ENCODE measurements at regions not wholly inside any gene's neighbourhood (a gene's known extent, or its start where the extent isn't known, plus 50 kb on each side); places are given as distances from the start of the nearest gene placed in this dataset.

DNA sequence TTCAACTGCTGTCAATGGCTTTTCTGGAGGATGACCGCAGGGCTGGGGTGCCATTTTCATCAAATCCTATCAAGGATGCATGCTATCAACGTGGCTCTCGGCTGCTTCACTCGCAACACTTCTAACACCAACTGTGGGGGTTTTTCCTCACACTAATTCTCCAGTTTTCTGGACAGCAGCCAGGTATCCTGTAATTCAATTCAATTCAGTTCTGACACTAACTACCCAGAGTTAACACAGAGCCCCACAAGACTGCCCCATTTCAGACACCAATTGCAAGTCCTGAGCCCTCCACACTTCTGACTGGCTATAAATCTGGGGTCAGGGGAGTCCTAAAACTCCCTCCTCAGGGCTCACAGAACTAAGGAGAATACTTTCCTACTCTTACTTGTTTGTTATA, 55.3 kb upstream of the TMCC3 start:
- H3K27ac Mint-ChIP-seq: no peak overlapping the region
- Histone ChIP-seq H3K4me1 (ENCODE audit: insufficient read depth, low read length) (no peaks in the 10 kb centered on the region), H3K4me3 (ENCODE audit: low read length in 2 of 2) (no peak overlapping the region), H3K27me3 (ENCODE audit: insufficient read depth, low read length) (peaks cover 4% of the 10 kb centered on the region), H3K36me3 (ENCODE audit: insufficient read depth, low read length) (no peaks in the 10 kb centered on the region), H3K9me3 (ENCODE audit: control insufficient read depth in 1 of 2, low read length in 2 of 2) (no peaks in the 10 kb centered on the region), H3K27ac (ENCODE audit: low read depth, low read length) (no peak overlapping the region)
- intact Hi-C loops (cut with micrococcal nuclease): no loop called here
- no peak for DNase-seq
- no peaks in the 10 kb centered on the region for H3K9me3 Mint-ChIP-seq
- no peak overlapping the region for H3K4me3 Mint-ChIP-seq
- CTCF ChIA-PET (ENCODE audit: partially characterized antibody): no interaction called here
- no peaks in the 10 kb centered on the region for H3K4me1 Mint-ChIP-seq
- POLR2A ChIA-PET (ENCODE audit: partially characterized antibody): interaction anchor here (0.6 kb wide), 1 partner anchor 24 kb away, joined by 3 read pairs; no protein-coding TSS in a partner anchor
- no peaks in the 10 kb centered on the region for H3K36me3 Mint-ChIP-seq
- H3K27me3 Mint-ChIP-seq: peaks cover 3 to 7% of the 10 kb centered on the region in 2 donors

DNA sequence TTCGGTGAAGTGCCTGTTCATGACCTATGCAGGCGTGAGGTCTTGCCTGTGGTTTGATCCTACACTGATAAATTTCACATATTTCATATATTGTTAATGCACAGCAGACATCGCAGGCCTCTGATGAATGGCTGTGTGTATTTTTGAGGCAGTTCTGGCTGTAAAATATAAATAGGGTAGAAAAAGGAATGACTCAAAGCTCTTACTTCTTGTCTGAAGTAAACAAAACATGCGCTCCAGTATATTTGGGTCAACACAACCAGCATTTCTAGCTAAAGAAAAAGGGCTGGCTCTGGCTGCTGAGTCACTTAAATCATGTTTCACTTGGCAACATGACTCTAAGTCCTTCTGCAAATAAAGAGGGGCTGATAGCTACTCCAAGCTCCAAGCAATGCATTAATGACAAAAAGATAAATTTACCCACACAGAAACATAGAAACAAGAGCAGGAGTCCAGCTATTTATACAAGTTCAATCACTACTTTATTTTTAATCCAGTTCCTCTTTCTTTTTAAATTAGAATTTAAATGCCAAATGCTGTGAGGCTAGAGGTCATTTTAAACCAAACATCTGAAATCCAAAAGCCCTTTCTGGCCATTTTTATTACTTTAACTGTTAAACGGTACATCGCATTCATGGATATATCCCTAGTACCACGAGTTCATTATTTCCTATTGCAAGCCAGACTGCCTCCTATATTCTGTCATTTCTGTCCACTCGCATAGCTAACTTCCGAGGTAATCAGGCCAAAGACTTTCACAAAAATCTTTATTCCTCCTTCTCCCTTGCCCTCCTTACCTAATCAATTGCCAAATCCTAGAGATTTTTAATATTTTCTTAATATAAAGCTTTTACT, 54.3 kb upstream of the TMCC3 start:
- Mint-ChIP-seq H3K27ac (no peak overlapping the region), H3K4me1 (no peaks in the 10 kb centered on the region)
- intact Hi-C loops (cut with micrococcal nuclease): no loop called here

DNA sequence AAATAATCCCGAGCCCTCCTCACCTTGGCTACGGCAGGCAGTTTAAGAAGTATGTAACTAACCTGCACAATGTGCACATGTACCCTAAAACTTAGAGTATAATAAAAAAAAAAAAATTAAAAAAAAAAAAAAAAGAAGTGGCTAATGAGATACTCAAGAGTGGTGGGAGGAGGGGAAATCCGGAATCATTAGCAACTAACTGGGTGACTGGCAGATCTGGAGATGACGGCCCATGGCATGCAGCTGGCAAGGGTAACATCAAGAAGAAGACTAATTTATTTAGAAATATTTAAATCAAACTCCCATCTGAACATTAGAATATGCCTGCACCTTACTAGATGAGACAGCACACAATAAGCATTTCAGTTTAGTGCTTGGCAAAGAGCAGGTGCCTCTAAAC, 52.3 kb upstream of the TMCC3 start:
- Mint-ChIP-seq H3K4me1 (no peaks in the 10 kb centered on the region), H3K9me3 (peaks cover 0 to 4% (median 0%) of the 10 kb centered on the region in 8 donors), H3K4me3 (no peak overlapping the region), H3K27ac (no peak overlapping the region), H3K36me3 (no peaks in the 10 kb centered on the region), H3K27me3 (peaks cover 1 to 5% of the 10 kb centered on the region in 2 donors)
- intact Hi-C loops (cut with micrococcal nuclease): no loop called here
- H3K4me3 ChIP-seq (ENCODE audit: low read length in 2 of 2): no peak overlapping the region
- H3K4me1 ChIP-seq (ENCODE audit: insufficient read depth, low read length): no peaks in the 10 kb centered on the region
- DNase-seq: no peak
- H3K27me3 ChIP-seq (ENCODE audit: insufficient read depth, low read length): peaks cover 4% of the 10 kb centered on the region
- ChIA-PET POLR2A (ENCODE audit: partially characterized antibody) (no interaction called here), CTCF (ENCODE audit: partially characterized antibody) (no interaction called here)
- no peaks in the 10 kb centered on the region for H3K36me3 ChIP-seq (ENCODE audit: insufficient read depth, low read length)
- no peaks in the 10 kb centered on the region for H3K9me3 ChIP-seq (ENCODE audit: control insufficient read depth in 1 of 2, low read length in 2 of 2)
- H3K27ac ChIP-seq (ENCODE audit: low read depth, low read length): no peak overlapping the region

More for the DNA sequence above, 54.3 kb upstream of the TMCC3 start:
- H3K36me3 Mint-ChIP-seq: no peaks in the 10 kb centered on the region
- Histone ChIP-seq H3K27me3 (ENCODE audit: insufficient read depth, low read length) (peaks cover 4% of the 10 kb centered on the region), H3K27ac (ENCODE audit: low read depth, low read length) (no peak overlapping the region), H3K9me3 (ENCODE audit: control insufficient read depth in 1 of 2, low read length in 2 of 2) (no peaks in the 10 kb centered on the region), H3K4me3 (ENCODE audit: low read length in 2 of 2) (no peak overlapping the region), H3K36me3 (ENCODE audit: insufficient read depth, low read length) (no peaks in the 10 kb centered on the region), H3K4me1 (ENCODE audit: insufficient read depth, low read length) (no peaks in the 10 kb centered on the region)
- H3K4me3 Mint-ChIP-seq: no peak overlapping the region
- ChIA-PET CTCF (ENCODE audit: partially characterized antibody) (no interaction called here), POLR2A (ENCODE audit: partially characterized antibody) (no interaction called here)
- peaks cover 3 to 7% of the 10 kb centered on the region in 2 donors for H3K27me3 Mint-ChIP-seq
- H3K9me3 Mint-ChIP-seq: no peaks in the 10 kb centered on the region
- no peak for DNase-seq

DNA sequence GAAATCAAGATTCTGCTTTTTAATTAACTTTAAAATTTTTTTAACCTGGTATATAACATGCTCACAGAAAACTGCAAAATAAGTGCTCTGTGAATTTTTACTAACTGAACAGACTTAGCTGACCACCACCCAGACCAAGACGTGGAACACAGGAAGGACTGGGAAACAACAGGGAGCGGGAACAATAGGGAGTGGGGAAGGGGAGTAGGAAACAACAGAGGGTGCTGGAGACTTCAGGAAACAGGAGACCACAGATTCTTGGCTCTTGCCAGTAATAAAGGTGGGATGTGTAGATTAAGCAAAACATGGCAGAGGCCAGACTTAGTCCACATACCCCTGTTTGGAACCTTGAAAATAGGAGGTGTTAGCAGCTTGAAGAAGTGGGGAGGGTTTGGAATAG, 51.4 kb upstream of the TMCC3 start:
- no peaks in the 10 kb centered on the region for H3K4me1 ChIP-seq (ENCODE audit: insufficient read depth, low read length)
- H3K27me3 Mint-ChIP-seq: peaks cover 1 to 2% of the 10 kb centered on the region in 2 donors
- H3K27ac Mint-ChIP-seq: peak overlapping the region in 1 of 7 donors; percentile 22
- no peak overlapping the region for H3K27ac ChIP-seq (ENCODE audit: low read depth, low read length)
- H3K36me3 Mint-ChIP-seq: no peaks in the 10 kb centered on the region
- no peak overlapping the region for H3K4me3 ChIP-seq (ENCODE audit: low read length in 2 of 2)
- H3K27me3 ChIP-seq (ENCODE audit: insufficient read depth, low read length): peaks cover 4% of the 10 kb centered on the region
- no peaks in the 10 kb centered on the region for H3K36me3 ChIP-seq (ENCODE audit: insufficient read depth, low read length)
- no peak for DNase-seq
- ChIA-PET CTCF (ENCODE audit: partially characterized antibody) (interaction anchor here (0.5 kb wide), 1 partner anchor 833 kb away, joined by 4 read pairs; no protein-coding TSS in a partner anchor), POLR2A (ENCODE audit: partially characterized antibody) (no interaction called here)
- intact Hi-C loops (cut with micrococcal nuclease): no loop called here
- H3K9me3 Mint-ChIP-seq: peaks cover 0 to 5% (median 0%) of the 10 kb centered on the region in 8 donors
- no peaks in the 10 kb centered on the region for H3K4me1 Mint-ChIP-seq
- H3K4me3 Mint-ChIP-seq: no peak overlapping the region
- H3K9me3 ChIP-seq (ENCODE audit: control insufficient read depth in 1 of 2, low read length in 2 of 2): no peaks in the 10 kb centered on the region

DNA sequence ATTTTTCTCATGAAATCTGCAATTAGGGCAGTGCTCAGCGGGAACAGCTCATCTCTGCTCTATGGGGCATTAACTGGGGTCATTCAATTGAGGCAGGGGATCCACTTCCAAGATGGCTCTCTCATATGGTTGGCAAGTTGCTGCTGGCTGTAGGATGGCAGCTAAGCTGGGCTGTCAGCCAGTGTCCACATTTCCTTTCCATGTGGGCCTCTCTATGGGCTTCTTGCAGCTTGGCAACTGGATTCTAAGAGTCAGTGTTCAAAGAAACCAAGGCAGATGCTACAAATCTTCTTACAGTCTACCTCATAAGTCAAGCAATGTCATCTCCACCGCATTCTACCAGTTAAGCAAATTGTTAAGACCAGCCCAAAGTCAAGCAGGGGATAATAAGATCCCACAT, 50.3 kb upstream of the TMCC3 start:
- Histone ChIP-seq H3K4me3 (ENCODE audit: low read length in 2 of 2) (no peak overlapping the region), H3K9me3 (ENCODE audit: control insufficient read depth in 1 of 2, low read length in 2 of 2) (no peaks in the 10 kb centered on the region), H3K4me1 (ENCODE audit: insufficient read depth, low read length) (no peaks in the 10 kb centered on the region), H3K27ac (ENCODE audit: low read depth, low read length) (no peak overlapping the region), H3K27me3 (ENCODE audit: insufficient read depth, low read length) (peaks cover 4% of the 10 kb centered on the region), H3K36me3 (ENCODE audit: insufficient read depth, low read length) (no peaks in the 10 kb centered on the region)
- peaks cover 0 to 5% (median 0%) of the 10 kb centered on the region in 8 donors for H3K9me3 Mint-ChIP-seq
- H3K27me3 Mint-ChIP-seq: peaks cover 1 to 2% of the 10 kb centered on the region in 2 donors
- no peak for DNase-seq
- no peak overlapping the region for H3K4me3 Mint-ChIP-seq
- CTCF ChIA-PET (ENCODE audit: partially characterized antibody): no interaction called here
- no peaks in the 10 kb centered on the region for H3K4me1 Mint-ChIP-seq
- no peak overlapping the region for H3K27ac Mint-ChIP-seq
- POLR2A ChIA-PET (ENCODE audit: partially characterized antibody): no interaction called here
- H3K36me3 Mint-ChIP-seq: no peaks in the 10 kb centered on the region
- intact Hi-C loops (cut with micrococcal nuclease): no loop called here
